ENCODE measurements at regions not wholly inside any gene's neighbourhood (a gene's known extent, or its start where the extent isn't known, plus 50 kb on each side); places are given as distances from the start of the nearest gene placed in this dataset.
"Not testable (repeated sequence)": the region's sequence is repeated elsewhere in the genome, so short reads cannot be mapped to it uniquely, and the experiment has no call there.

- in situ Hi-C loops (cut with HindIII; ENCODE audit: low pct_ligation_motif_present, low sequenced_read_pairs) = loop anchor here (25.0 kb wide), 1 partner anchor 508 kb away; no protein-coding TSS in a partner anchor
These were observed 113.0 kb upstream of the LNX1 start for GRCh38 chr4:53704329-53704728.

DNA sequence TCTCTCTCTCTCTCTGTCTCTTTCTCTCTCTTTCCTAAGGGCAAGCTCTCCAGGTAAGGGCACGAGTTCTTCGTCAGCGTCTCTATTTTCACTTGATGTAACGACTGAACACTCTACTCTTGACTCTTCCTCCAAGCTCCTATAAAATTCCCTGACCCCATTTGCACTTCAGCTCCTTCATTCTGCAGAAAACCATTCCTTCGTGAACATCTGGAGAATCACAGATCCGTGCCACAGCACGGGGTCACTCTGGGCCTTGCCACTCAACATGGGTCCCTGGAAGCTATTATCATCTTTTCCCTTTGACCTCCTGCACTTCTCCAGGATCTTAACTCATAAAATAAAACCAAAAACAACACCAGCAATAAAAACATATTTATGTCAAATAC, 112.0 kb upstream of the LNX1 start:
- in situ Hi-C loops (cut with HindIII; ENCODE audit: low pct_ligation_motif_present, low sequenced_read_pairs) = loop anchor here (25.0 kb wide), 1 partner anchor 509 kb away; no protein-coding TSS in a partner anchor
- Histone ChIP-seq H3K36me3 (replicated peaks) (no peaks in the 10 kb centered on the region), H3K4me3 (ENCODE audit: low read depth, low read length) (peak overlapping the region; percentile 33), H3K27ac (peak overlapping the region; percentile 52), H3K27me3 (replicated peaks) (no peaks in the 10 kb centered on the region)
- no peak for DNase-seq
- TF ChIP-seq, protein P1, sequence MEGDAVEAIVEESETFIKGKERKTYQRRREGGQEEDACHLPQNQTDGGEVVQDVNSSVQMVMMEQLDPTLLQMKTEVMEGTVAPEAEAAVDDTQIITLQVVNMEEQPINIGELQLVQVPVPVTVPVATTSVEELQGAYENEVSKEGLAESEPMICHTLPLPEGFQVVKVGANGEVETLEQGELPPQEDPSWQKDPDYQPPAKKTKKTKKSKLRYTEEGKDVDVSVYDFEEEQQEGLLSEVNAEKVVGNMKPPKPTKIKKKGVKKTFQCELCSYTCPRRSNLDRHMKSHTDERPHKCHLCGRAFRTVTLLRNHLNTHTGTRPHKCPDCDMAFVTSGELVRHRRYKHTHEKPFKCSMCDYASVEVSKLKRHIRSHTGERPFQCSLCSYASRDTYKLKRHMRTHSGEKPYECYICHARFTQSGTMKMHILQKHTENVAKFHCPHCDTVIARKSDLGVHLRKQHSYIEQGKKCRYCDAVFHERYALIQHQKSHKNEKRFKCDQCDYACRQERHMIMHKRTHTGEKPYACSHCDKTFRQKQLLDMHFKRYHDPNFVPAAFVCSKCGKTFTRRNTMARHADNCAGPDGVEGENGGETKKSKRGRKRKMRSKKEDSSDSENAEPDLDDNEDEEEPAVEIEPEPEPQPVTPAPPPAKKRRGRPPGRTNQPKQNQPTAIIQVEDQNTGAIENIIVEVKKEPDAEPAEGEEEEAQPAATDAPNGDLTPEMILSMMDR (IDR thresholded peaks at IDR 0.05; ENCODE audit: low read depth, low read length, missing control alignments) = no peak

More at GRCh38 chr4:53704329-53704728, 113.0 kb upstream of the LNX1 start:
- TF ChIP-seq, protein P1 (IDR thresholded peaks at IDR 0.05; ENCODE audit: low read depth, low read length, missing control alignments) = no peak
- Histone ChIP-seq H3K27me3 (replicated peaks) (no peaks in the 10 kb centered on the region), H3K4me3 (ENCODE audit: low read depth, low read length) (no peak overlapping the region), H3K27ac (no peak overlapping the region), H3K36me3 (replicated peaks) (no peaks in the 10 kb centered on the region)
- no peak for DNase-seq

DNA sequence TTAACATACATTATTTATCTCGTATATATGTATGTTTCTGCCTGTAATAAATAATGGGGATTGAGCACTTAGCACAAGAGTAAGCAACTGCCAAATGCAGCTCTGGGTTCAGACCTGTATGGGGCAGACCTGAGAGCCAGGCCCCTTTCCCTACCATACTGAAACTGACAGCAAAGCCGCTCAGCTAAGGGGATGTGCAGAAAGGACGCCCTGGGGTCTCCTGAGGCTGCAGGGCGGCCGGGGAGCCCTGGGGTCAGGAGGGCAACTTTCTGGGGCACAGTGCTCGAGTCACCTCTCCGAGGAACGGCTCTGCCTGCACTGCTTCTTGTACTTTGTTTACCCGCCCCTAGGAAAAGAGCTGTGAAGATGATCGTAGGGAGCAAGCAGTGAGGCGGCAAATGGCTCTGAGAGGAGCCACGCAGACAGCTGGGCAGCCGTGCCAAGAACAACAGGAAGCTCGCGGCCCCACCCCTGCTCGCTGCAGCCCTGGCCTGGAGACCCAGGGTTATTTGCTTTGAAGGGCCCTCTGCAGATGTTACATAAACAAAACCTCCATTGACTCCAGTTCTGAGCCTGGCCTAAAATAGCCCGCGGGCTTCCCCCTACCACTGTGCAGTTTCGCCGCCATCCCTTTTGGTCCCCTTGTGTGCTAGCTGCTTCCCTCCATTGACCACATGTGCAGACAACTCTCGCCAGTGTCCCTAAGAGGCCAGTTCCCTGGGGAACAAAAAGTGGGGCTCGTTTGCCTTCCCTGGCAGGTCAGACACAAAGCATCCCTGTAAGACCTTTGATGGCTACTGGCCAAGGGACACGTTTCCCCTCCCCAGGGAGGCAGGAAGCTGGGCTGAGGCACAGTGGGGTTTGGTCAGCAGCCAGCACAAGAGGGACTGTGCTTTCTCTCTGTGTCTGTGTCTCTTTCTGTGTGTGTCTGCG, 111.3 kb upstream of the LNX1 start:
- Histone ChIP-seq H3K4me3 (ENCODE audit: low read depth, low read length) (peak overlapping the region; percentile 33), H3K27me3 (replicated peaks) (no peaks in the 10 kb centered on the region), H3K36me3 (replicated peaks) (no peaks in the 10 kb centered on the region), H3K27ac (peak overlapping the region; percentile 52)
- DNase-seq = peak; percentile 77
- TF ChIP-seq, protein P1 (IDR thresholded peaks at IDR 0.05; ENCODE audit: low read depth, low read length, missing control alignments) = peak; percentile 51
- in situ Hi-C loops (cut with HindIII; ENCODE audit: low pct_ligation_motif_present, low sequenced_read_pairs) = loop anchor here (25.0 kb wide), 1 partner anchor 510 kb away; no protein-coding TSS in a partner anchor

DNA sequence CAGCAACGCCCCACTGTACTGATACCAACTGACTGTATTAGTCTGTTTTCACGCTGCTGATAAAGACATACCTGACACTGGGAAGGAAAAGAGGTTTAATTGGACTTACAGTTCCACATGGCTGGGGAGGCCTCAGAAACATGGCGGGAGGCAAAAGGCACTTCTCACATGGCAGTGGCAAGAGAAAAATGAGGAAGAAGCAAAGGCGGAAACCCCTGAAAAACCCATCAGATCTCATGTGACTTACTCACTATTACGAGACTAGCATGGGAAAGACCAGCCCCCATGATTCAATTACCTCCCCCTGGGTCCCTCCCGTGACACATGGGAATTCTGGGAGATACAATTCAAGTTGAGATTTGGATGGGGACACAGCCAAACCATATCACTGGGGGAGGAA, 110.0 kb upstream of the LNX1 start:
- H3K27me3 ChIP-seq (replicated peaks) = not testable (repeated sequence)
- in situ Hi-C loops (cut with HindIII; ENCODE audit: low pct_ligation_motif_present, low sequenced_read_pairs) = loop anchor here (25.0 kb wide), 1 partner anchor 511 kb away; no protein-coding TSS in a partner anchor

DNA sequence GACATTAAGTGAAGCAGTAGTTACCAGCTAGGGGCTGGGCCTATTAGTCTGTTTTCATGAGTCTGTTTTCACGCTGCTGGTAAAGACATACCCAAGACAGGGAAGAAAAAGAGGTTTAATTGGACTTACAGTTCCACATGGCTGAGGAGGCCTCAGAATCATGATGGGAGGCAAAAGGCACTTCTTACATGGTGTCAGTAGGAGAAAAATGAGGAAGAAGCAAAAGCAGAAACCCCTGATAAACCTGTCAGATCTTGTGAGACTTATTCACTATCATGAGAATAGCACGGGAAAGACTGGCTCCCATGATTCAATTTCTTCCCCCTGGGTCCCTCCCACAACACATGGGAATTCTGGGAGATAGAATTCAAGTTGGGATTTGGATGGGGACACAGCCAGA, 108.0 kb upstream of the LNX1 start:
- H3K27ac ChIP-seq; H3K27me3 ChIP-seq (replicated peaks); H3K4me3 ChIP-seq (ENCODE audit: low read depth, low read length); H3K36me3 ChIP-seq (replicated peaks); in situ Hi-C loops (cut with HindIII; ENCODE audit: low pct_ligation_motif_present, low sequenced_read_pairs); DNase-seq: not testable (repeated sequence)

More for the DNA sequence above, 110.0 kb upstream of the LNX1 start:
- not testable (repeated sequence) for DNase-seq; H3K27ac ChIP-seq; H3K36me3 ChIP-seq (replicated peaks); H3K4me3 ChIP-seq (ENCODE audit: low read depth, low read length)

DNA sequence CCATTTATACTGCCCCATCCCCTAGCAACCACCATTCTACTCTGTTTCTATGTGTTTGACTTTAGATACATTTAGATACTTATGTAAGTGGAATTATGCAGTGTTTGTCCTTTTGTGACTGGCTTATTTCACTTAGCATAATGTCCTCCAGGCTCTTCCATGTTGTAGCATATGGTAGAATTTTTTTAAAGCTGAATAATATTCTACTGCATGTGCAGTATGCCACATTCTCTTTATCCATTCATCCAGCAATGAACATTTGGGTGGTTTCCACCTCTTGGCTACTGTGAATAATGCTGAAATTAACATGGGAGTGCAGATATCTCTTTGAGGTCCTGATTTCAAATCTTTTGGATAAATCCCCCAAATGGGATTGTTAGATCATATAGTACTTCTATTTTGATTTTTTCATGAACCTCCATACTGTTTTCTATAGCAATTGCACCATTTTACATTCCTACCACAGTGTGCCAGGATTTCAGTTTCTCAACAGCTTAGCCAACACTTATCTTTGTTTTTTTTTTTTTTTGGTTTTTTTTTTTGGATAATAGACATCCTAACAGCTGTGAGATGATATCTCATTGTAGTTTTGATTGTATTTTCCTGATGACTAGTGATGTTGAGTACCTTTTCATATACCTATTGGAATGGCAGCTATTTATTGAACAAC, 105.9 kb upstream of the LNX1 start:
- in situ Hi-C loops (cut with HindIII; ENCODE audit: low pct_ligation_motif_present, low sequenced_read_pairs) = no loop called here
- Histone ChIP-seq H3K4me3 (ENCODE audit: low read depth, low read length) (no peak overlapping the region), H3K27ac (no peak overlapping the region), H3K27me3 (replicated peaks) (no peaks in the 10 kb centered on the region), H3K36me3 (replicated peaks) (no peaks in the 10 kb centered on the region)
- DNase-seq = no peak
- TF ChIP-seq, protein P1 (IDR thresholded peaks at IDR 0.05; ENCODE audit: low read depth, low read length, missing control alignments) = no peak

Data from brain microvascular endothelial cell (primary cell).